K562 (cell line): ENCODE measurements at regions not wholly inside any gene's neighbourhood (a gene's known extent, or its start where the extent isn't known, plus 50 kb on each side); places are given as distances from the start of the nearest gene placed in this dataset.

Experiments
- ATAC-seq: fragments of 200-7000 bp; cut with Tn5 transposase; 3 replicates; pipeline ENCODE4 v1.9.1; 2020; ENCODE audit warnings: moderate library complexity
- BruUV-seq: library from RNA; stranded (reverse); fragments of 400-500 nt; replicated peaks from 2 replicates; lab custom pipeline; 2021; lab: Mats Ljungman, UMichigan
- CTCF ChIA-PET: fragments of 300-600 bp; formaldehyde crosslinking; extraction: SDS; loops from one replicate; lab custom pipeline; 2021; ENCODE audit warnings: low intra/inter-chr PET ratio; lab: Yijun Ruan, JAX
- POLR2A ChIA-PET: fragments of 300-600, 350-650 bp; sonication (Branson Sonifier 250); formaldehyde crosslinking; extraction: SDS; loops from one replicate; lab custom pipeline; 2021; ENCODE audit warnings: antibody characterized with exemption, inconsistent platforms; lab: Yijun Ruan, JAX
- DNase-seq, 4 experiments: peaks; one replicate each; pipeline versions ENCODE4 v3.0.0 to v3.0.0-alpha.2; 2011 to 2018; ENCODE audit warnings: low spot score in 3 of 4, mixed read lengths in 3 of 4; ENCODE audit errors: extremely low read depth in 1 of 4
- FAIRE-seq: peaks from 2 replicates; lab custom pipeline; 2011; peaks lifted over from hg19 to GRCh38; lab: Jason Lieb, UNC
- H2AFZ ChIP-seq: 2 replicates; pipeline ENCODE4 v1.6.0; 2011; ENCODE audit warnings: low read depth, low read length, control low read depth, inconsistent platforms
- H3K27ac ChIP-seq: fragments of 200-600 bp; 3 replicates; pipeline ENCODE4 v1.8.0; 2011; ENCODE audit warnings: low read depth, mild to moderate bottlenecking, control low read depth, inconsistent platforms, low read length, moderate library complexity, mixed read lengths; ENCODE audit errors: extremely low read depth
- H3K27me3 ChIP-seq, 2 experiments: fragments of 300-600 bp in 1 of 2; 2 replicates in 1 of 2; 3 replicates in 1 of 2; pipeline versions ENCODE4 v1.6.0 to v1.8.0; 2011; ENCODE audit warnings: inconsistent platforms in 2 of 2, low read length in 2 of 2, mild to moderate bottlenecking in 1 of 2, mixed read lengths in 1 of 2, moderate library complexity in 1 of 2; ENCODE audit not compliant: control insufficient read depth in 2 of 2, insufficient read depth in 2 of 2
- H3K36me3 ChIP-seq: fragments of 300-600 bp; 3 replicates; pipeline ENCODE4 v1.8.0; 2011; ENCODE audit warnings: mild to moderate bottlenecking, low read length, inconsistent platforms; ENCODE audit not compliant: control insufficient read depth, insufficient read depth
- H3K4me1 ChIP-seq, 2 experiments: fragments of 200-600 bp in 1 of 2; replicated peaks in 1 of 2; 2 replicates in 1 of 2; 3 replicates in 1 of 2; pipeline versions ENCODE4 v1.5.1 to v1.8.0; 2011; ENCODE audit warnings: inconsistent platforms in 2 of 2, low read length in 2 of 2, mild to moderate bottlenecking in 1 of 2, mixed read lengths in 1 of 2, moderate library complexity in 1 of 2; ENCODE audit not compliant: control insufficient read depth in 2 of 2, insufficient read depth in 2 of 2
- H3K4me2 ChIP-seq: 2 replicates; pipeline ENCODE4 v1.6.1; 2011; ENCODE audit warnings: low read length, control low read depth, inconsistent platforms, mixed read lengths; ENCODE audit not compliant: insufficient read depth
- H3K4me3 ChIP-seq: fragments of 200-600 bp; sonication (generic), shearing (Covaris generic); 2 replicates; pipeline ENCODE4 v1.5.1; 2016; ENCODE audit warnings: control low read depth, inconsistent platforms
- H3K79me2 ChIP-seq: fragments of 200-600 bp; 3 replicates; pipeline ENCODE4 v1.8.0; 2011; ENCODE audit warnings: low read length, inconsistent platforms; ENCODE audit not compliant: control insufficient read depth, insufficient read depth
- H3K9ac ChIP-seq, 2 experiments: 2 replicates each; pipeline versions ENCODE4 v1.6.0 to v1.6.1; 2011; ENCODE audit warnings: low read depth in 2 of 2, low read length in 2 of 2, control low read depth in 1 of 2, inconsistent platforms in 1 of 2, mild to moderate bottlenecking in 1 of 2, mixed read lengths in 1 of 2; ENCODE audit not compliant: insufficient read depth in 1 of 2
- H3K9me1 ChIP-seq: one replicate; pipeline ENCODE4 v1.6.0; 2011; ENCODE audit warnings: inconsistent platforms, mild to moderate bottlenecking, low read length, moderate library complexity; ENCODE audit not compliant: control insufficient read depth, insufficient read depth
- H3K9me3 ChIP-seq: replicated peaks from 2 replicates; pipeline ENCODE4 v1.5.1; 2011; ENCODE audit warnings: low read depth, low read length, inconsistent platforms; ENCODE audit not compliant: control insufficient read depth, insufficient read depth
- H4K20me1 ChIP-seq: replicated peaks from 2 replicates; pipeline ENCODE4 v1.6.1; 2011; ENCODE audit warnings: low read length, inconsistent platforms, mixed read lengths; ENCODE audit not compliant: control insufficient read depth, insufficient read depth
- CBX3 ChIP-seq, 2 experiments: IDR thresholded peaks; 1 replicate in 1 of 2; 2 replicates in 1 of 2; pipeline ENCODE4 v1.6.1; 2012; ENCODE audit warnings: inconsistent platforms in 2 of 2, low read length in 2 of 2, borderline replicate concordance in 1 of 2, control low read depth in 1 of 2
- CBX8 ChIP-seq: fragments of 200-600 bp; sonication (generic); IDR thresholded peaks from 2 replicates; pipeline ENCODE4 v1.6.1; 2012; ENCODE audit warnings: borderline replicate concordance, mixed run types, low read depth, mild to moderate bottlenecking, moderate library complexity, mixed read lengths, low read length, control low read depth, inconsistent platforms; ENCODE audit not compliant: poor library complexity, severe bottlenecking; ENCODE audit errors: extremely low read depth
- CEBPB ChIP-seq: fragments of 450-650 bp; IDR thresholded peaks from 2 replicates; pipeline ENCODE4 v1.6.1; 2016; ENCODE audit warnings: missing genetic modification characterization, missing compliant biosample characterization
- ETV5 ChIP-seq: sonication (generic); formaldehyde crosslinking; IDR thresholded peaks from 2 replicates; pipeline ENCODE4 v1.4.0; 2020; ENCODE audit warnings: low read depth, mild to moderate bottlenecking, missing genetic modification reagents
- HNRNPUL1 ChIP-seq: fragments of 200-400 bp; formaldehyde crosslinking; IDR thresholded peaks from 2 replicates; pipeline ENCODE4 v1.6.1; 2017; ENCODE audit warnings: low read length
- KDM1A ChIP-seq, 2 experiments: fragments of 450-650 bp; IDR thresholded peaks; 2 replicates each; pipeline ENCODE4 v1.6.1; 2016; ENCODE audit warnings: mild to moderate bottlenecking in 2 of 2
- LCOR ChIP-seq: sonication (generic); formaldehyde crosslinking; IDR thresholded peaks from 2 replicates; pipeline ENCODE4 v1.8.0; 2022; ENCODE audit warnings: mild to moderate bottlenecking, missing genetic modification reagents
- NFE2L1 ChIP-seq: fragments of 450-650 bp; IDR thresholded peaks from 2 replicates; pipeline ENCODE4 v1.6.1; 2016; ENCODE audit warnings: missing genetic modification characterization, low read depth, mild to moderate bottlenecking, missing compliant biosample characterization, moderate library complexity, borderline replicate concordance
- RBM25 ChIP-seq: fragments of 200-400 bp; formaldehyde crosslinking; IDR thresholded peaks from 2 replicates; pipeline ENCODE4 v1.6.1; 2018; ENCODE audit warnings: low read length, low read depth, moderate library complexity; ENCODE audit not compliant: severe bottlenecking
- SIRT6 ChIP-seq: IDR thresholded peaks from one replicate; pipeline ENCODE4 v1.6.1; 2012; ENCODE audit warnings: low read depth, mild to moderate bottlenecking, control low read depth, inconsistent platforms, low read length, moderate library complexity
- TAF9B ChIP-seq: fragments of 450-650 bp; IDR thresholded peaks from 2 replicates; pipeline ENCODE4 v1.6.1; 2018; ENCODE audit warnings: mild to moderate bottlenecking; ENCODE audit not compliant: partially characterized antibody
- ZNF511 ChIP-seq: sonication (generic); formaldehyde crosslinking; IDR thresholded peaks from 2 replicates; pipeline ENCODE4 v1.8.0; 2022; ENCODE audit warnings: mild to moderate bottlenecking, missing genetic modification reagents
- WGBS: fragments of 100-300 bp; shearing (Covaris generic); methylation state at CpG from one replicate; pipeline ENCODE4 v1.1.6; 2016; ENCODE audit warnings: low coverage, mixed read lengths; ENCODE audit not compliant: insufficient coverage; ENCODE audit errors: missing lambda C conversion rate; 5-methylcytosine and 5-hydroxymethylcytosine counted together
- in situ Hi-C: fragments of 300-500 bp; cut with MboI; formaldehyde crosslinking; loops from 4 replicates; pipeline ENCODE4 v1.15.0; 2018; ENCODE audit warnings: inconsistent platforms, mixed read lengths
- intact Hi-C: fragments of 100-400 bp; cut with micrococcal nuclease; formaldehyde crosslinking; loops from 2 replicates; pipeline ENCODE4 v1.14.2; 2022

GRCh38 chr6:90462102-90462501 is 124.8 kb downstream of the MAP3K7 start:
- H3K9me3 ChIP-seq: no peaks in the 10 kb centered on the region
- H3K9me1 ChIP-seq: no peaks in the 10 kb centered on the region
- DNase-seq: no peak
- FAIRE-seq: no peak
- 37% methylated on average over 2 of the region's 2 CpGs for whole genome bisulfite sequencing
- ChIA-PET POLR2A (interaction anchor here (1.2 kb wide), 1 partner anchor 108 kb away, joined by 3 read pairs; no protein-coding TSS in a partner anchor), CTCF (no interaction called here)
- ATAC-seq: no peak
- no peak overlapping the region for H3K4me3 ChIP-seq
- H3K27me3 ChIP-seq: no peaks in the 10 kb centered on the region
- no peak overlapping the region for H2AFZ ChIP-seq
- H3K36me3 ChIP-seq: no peaks in the 10 kb centered on the region
- in situ Hi-C loops (no loop called here), intact Hi-C loops (no loop called here)
- no peak overlapping the region for H3K9ac ChIP-seq
- H3K4me2 ChIP-seq: no peak overlapping the region
- H3K79me2 ChIP-seq: no peaks in the 10 kb centered on the region
- H4K20me1 ChIP-seq: no peaks in the 10 kb centered on the region
- no TSS peak for BruUV-seq
- peaks cover 29 to 73% of the 10 kb centered on the region in 2 experiments for H3K4me1 ChIP-seq
- no peak for TF ChIP-seq TAF9B
- TF ChIP-seq SIRT6: no peak
- no peak for TF ChIP-seq ETV5
- TF ChIP-seq LCOR (CRISPR knock-in tag): no peak
- peak; percentile 56 to 64; a peak in 2 of 4 replicates for TF ChIP-seq KDM1A (IDR thresholded peaks at IDR 0.05)
- no peak for TF ChIP-seq HNRNPUL1
- TF ChIP-seq RBM25: peak; percentile 42
- no peak for TF ChIP-seq ZNF511 (CRISPR knock-in tag)
- TF ChIP-seq CEBPB (tag): no peak
- no peak for TF ChIP-seq CBX3 (IDR thresholded peaks at IDR 0.05; ENCODE audit: borderline replicate concordance in 1 of 2, low read length in 2 of 2)
- no peak for TF ChIP-seq NFE2L1 (tag)
- TF ChIP-seq CBX8: no peak
- no peak overlapping the region for H3K27ac ChIP-seq
